HFF-Myc (cell line): ENCODE measurements at regions not wholly inside any gene's neighbourhood (a gene's known extent, or its start where the extent isn't known, plus 50 kb on each side); places are given as distances from the start of the nearest gene placed in this dataset.

Experiments used
- DNase-seq: peaks from one replicate; pipeline ENCODE4 v3.0.0-alpha.2; 2011; ENCODE audit warnings: low read depth; ENCODE audit errors: extremely low read depth
- H3K4me3 ChIP-seq: replicated peaks from 2 replicates; pipeline ENCODE4 v1.5.1; 2011; ENCODE audit warnings: low read depth, mild to moderate bottlenecking, control low read depth, low read length
- TF ChIP-seq, protein P1 (sequence below): IDR thresholded peaks from 2 replicates; pipeline ENCODE4 v1.5.1; 2012; ENCODE audit warnings: mild to moderate bottlenecking, low read depth, low read length, control low read depth; ENCODE audit errors: missing control alignments

- no peak for DNase-seq
- TF ChIP-seq, protein P1, sequence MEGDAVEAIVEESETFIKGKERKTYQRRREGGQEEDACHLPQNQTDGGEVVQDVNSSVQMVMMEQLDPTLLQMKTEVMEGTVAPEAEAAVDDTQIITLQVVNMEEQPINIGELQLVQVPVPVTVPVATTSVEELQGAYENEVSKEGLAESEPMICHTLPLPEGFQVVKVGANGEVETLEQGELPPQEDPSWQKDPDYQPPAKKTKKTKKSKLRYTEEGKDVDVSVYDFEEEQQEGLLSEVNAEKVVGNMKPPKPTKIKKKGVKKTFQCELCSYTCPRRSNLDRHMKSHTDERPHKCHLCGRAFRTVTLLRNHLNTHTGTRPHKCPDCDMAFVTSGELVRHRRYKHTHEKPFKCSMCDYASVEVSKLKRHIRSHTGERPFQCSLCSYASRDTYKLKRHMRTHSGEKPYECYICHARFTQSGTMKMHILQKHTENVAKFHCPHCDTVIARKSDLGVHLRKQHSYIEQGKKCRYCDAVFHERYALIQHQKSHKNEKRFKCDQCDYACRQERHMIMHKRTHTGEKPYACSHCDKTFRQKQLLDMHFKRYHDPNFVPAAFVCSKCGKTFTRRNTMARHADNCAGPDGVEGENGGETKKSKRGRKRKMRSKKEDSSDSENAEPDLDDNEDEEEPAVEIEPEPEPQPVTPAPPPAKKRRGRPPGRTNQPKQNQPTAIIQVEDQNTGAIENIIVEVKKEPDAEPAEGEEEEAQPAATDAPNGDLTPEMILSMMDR: no peak
- H3K4me3 ChIP-seq: no peak overlapping the region
Observed at GRCh38 chr4:14434916-14435315, 567.4 kb upstream of the CPEB2 start.

- TF ChIP-seq, protein P1: no peak
- no peak for DNase-seq
- H3K4me3 ChIP-seq: no peak overlapping the region
Observed at GRCh38 chr4:14441561-14441960, 560.7 kb upstream of the CPEB2 start.

- no peak for DNase-seq
- H3K4me3 ChIP-seq: no peak overlapping the region
- TF ChIP-seq, protein P1: no peak
Observed at GRCh38 chr4:14445882-14446281, 556.4 kb upstream of the CPEB2 start.

- TF ChIP-seq, protein P1: no peak
- DNase-seq: no peak
- no peak overlapping the region for H3K4me3 ChIP-seq
Observed at GRCh38 chr4:14446311-14446710, 556.0 kb upstream of the CPEB2 start.

DNA sequence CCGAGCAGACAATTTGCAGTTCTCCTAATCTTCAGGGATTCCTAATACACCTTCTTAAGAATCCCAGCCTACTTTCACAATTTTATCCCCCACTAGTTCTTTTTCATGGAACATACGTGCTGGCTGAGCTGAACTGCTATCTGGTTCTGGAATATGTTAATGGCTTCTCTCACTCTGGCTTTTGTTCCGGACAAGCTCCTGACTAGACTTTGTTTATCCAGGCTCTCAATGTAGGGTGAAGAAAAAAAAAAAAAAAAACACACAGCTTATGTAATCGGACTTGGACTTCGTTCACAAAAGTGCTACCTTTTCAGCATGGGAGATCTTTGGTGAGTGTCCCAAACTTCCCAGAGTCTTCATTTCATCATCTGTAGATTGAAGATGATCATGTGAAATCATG is 555.4 kb upstream of the CPEB2 start:
- no peak for DNase-seq
- H3K4me3 ChIP-seq: no peak overlapping the region
- TF ChIP-seq, protein P1: no peak

- no peak for DNase-seq
- TF ChIP-seq, protein P1: no peak
- no peak overlapping the region for H3K4me3 ChIP-seq
Observed at GRCh38 chr4:14449308-14449707, 553.0 kb upstream of the CPEB2 start.

- no peak overlapping the region for H3K4me3 ChIP-seq
- TF ChIP-seq, protein P1: no peak
- DNase-seq: no peak
Observed at GRCh38 chr4:14452001-14452400, 550.3 kb upstream of the CPEB2 start.
